ENCODE measurements at regions not wholly inside any gene's neighbourhood (a gene's known extent, or its start where the extent isn't known, plus 50 kb on each side); places are given as distances from the start of the nearest gene placed in this dataset.
A peak's percentile ranks its signal among the peaks of the same experiment; 100 is the strongest.

DNA sequence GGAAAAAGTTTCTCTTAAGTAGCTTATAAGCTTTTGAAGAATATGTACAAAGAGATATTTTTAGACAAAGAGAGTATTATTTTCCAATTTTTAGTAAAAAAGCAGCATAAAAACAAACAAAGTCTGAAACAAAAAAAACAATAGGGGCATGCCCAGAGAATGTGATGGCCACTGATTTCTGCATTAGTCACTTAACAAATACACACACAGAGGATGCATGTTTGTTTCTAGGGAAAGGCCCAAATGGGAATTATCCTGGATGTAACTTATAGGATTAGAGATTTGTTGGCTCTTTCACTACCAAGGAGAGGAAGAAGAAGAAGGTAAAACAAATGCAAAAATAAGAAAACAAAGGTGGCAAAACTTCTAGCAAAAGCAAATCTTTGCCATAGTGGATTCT, 95.9 kb upstream of the SCOC start:
- no peak for DNase-seq

DNA sequence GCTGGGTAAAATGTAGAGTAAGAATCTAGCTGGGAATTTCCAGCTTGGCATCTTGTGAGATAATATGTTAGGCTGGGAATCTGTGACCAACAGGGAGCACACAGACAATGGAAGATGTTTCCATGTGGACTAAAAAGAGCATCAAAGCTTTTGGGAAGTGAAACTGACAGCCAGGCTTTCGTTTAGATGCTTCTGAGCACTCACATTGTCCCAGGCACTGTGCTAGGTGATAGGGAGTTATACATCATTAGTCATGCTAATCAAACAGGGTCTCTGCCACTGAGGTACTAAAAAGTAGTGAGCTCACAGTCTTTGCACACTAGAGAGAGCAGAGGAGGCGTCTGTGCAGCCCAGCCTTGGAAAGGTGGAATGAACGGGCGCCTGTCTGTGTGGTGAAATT, 101.9 kb upstream of the SCOC start:
- no peak for DNase-seq

DNA sequence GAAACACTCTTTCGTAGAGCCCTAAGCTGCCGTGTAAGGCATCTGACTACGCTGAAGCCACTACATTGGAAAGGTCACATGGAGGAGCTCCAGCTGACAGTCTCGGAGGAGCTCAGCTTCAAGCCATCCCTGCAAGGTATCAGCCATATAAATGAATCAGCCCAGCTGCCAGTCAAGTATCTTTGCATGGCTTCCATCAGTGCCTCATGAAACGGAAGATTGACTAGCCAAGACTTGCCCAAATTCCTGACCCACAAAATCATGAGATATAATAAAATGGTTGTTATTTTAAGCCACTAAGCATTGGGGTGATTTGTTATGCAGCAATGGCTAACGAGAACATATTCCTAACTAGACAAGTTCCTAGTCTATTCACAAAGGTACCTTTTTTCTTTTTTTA, 104.1 kb upstream of the SCOC start:
- DNase-seq, result no peak

DNA sequence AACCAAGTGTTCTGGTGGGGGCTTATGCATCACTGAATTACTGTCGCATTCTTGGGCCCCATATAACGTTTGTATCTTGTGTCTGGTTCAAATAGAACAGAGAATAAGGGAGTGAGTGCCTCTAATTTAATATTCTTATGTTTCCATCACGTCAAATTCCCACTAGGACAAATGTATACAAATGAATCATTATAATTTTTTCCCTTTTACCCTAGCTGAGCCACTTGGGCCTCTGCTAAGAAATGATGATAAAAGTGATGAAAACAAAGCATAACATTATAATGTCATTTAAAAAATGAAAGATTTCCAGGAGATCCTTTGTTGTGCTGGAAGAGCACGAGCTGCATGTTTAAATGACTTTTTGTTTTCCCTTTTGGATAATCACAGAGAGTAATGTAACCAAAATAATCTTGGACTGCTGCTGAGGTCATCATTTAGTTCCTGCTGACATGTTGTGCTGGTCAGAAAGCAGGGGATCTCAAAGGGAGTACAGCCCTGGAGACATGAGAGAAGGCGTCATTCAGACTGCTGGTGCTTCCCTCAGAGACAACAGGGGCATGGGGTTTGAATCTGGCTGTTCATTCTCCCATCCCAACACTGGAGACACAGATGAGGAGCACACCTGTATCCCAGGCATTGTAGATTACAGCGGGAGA, 105.1 kb upstream of the SCOC start:
- no peak for DNase-seq

DNA sequence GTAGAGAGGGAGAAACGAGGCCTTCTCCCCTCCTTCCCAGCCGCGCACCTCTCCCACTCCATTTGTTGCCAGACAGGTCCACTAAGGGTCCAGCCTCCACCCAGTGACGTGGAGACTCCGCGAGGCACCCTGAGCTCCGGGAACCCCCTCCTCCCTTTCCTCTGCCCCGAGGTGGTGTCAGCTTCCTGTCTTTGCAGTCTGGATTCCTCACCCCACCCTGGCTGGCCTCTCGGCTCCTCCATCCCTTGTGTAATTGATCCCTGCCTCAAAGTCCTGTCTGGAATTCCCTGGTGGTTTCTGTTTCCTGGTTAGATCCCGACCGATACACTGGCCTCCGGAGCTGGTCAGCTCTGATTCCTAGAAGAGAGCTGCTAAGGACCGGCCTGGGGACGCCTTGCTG, 105.9 kb upstream of the SCOC start:
- no peak for DNase-seq

DNA sequence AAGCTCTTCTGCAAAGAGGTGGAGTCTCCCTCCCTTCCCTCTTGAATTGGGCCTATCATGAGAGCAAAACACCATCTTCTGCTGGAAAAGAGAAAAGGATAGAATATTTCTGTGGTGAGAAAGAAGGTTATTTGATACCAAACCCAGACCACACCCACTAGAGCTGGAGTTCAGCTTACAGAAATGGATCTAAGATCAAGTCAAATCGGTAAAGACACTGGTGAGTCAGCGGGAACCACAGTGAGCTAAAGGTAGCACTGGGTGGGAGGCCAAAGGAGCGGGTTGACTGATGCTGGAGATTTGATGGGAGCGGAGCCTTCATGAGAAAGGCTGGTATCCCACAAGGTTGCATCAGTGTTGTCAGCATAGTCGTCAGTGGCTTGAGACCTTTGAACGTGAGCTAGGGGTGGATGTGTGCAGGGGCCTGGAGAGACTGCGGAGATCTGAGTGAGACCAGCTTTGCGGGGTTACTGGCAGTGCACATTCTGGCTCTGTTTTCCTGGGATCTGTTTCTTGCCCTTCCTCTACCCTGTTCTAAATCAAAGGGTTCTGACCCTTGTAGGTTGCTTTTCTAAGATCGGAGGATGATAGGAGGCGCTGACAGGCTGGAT, 106.4 kb upstream of the SCOC start:
- peak; percentile 70 for DNase-seq

DNA sequence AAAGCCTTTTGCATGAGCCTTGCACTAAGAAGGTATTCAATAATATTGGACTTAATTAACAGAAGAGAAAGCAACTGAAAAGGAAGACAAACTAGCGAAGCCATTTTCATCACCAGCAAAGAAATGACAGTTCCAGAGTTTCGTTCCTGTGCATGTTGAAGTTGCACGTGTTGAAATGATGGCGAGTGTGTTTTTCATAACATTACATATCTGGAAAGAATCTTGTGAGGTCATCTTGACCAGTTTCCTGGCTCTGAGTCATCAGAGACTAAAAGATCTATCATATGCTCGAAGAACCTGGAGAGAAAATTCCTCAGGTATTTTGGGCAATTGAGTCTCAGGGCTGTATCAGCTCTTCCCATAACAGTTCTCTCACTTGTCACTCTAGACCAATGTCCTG, 106.2 kb upstream of the MAML3 start:
- DNase-seq, result no peak

DNA sequence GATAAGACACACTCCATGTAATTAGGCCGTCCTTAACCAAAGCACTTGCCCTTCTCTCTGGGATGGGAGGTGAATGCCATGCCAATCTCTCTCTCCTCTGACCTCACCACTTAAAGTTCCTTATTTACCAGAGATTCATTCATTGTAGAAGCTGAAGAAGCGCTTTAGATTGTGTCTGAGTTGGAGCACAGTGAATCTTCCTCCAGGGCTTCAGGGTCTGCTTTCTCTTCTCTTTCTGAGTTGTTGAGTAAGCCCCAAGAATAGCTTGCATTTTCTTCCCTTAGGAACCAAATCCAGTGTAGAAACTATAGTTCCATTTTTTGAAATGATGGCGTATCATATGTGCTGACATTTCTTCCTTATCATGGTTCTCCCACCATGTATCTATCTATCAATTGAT, 104.5 kb upstream of the MAML3 start:
- DNase-seq, result no peak

DNA sequence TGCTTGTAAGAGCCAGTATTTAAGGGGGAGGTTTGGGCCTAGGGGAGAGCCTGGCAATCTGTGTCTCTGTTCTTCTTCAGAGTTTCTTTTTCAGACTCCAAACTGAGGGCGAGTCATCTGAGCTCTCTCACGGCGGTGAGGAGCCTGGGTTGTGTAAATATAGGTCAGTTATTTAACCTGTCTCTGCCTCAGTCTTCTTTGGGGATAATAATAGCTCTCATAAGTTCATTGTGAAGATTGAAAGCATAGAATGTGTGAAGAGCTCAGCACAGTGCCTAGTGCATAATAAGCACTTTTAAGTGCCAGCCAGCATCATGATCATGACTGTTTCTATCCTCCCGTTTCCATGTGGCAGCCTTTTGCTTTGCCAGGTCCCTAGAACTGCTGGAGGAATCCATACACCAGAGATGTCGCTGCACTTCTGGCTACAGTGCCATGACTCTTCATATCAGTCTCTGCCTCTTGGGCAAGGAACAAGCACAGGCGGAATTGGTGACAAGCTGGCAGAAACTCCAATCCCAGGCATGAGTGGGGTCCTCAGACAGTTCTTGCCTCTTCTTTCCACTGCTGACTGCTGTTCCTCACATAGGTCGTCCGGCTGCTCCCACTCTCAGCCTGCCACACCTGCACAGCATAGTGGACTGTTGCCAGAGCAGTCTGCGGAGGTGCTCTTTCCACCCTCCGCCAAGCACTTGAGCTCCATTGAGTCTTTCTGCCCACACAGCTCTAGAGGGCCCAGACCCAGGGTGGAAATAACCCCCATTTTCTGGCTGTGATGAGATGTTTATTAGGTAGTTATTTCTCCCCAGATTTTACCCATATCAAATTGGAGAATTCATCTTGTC, 103.7 kb upstream of the MAML3 start:
- DNase-seq, result no peak

DNA sequence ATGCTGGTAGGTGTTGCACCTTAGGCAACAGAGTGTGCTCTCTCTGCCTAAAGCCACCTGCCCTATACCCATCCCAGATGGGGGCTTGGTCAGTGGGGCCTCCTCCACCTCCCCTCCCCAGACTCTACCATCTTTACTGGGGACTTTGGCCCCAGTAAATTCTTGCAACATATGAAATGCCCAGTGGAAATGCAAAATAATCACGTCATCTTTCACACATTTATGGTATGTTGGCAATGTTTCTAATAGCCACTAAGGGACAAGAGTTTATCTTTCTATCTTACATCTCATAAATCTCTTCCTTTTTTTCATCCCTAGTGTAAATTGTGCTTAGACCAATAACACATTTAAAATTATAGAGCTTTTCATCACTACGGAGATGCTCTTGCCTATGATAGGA, 103.0 kb upstream of the MAML3 start:
- no peak for DNase-seq

DNA sequence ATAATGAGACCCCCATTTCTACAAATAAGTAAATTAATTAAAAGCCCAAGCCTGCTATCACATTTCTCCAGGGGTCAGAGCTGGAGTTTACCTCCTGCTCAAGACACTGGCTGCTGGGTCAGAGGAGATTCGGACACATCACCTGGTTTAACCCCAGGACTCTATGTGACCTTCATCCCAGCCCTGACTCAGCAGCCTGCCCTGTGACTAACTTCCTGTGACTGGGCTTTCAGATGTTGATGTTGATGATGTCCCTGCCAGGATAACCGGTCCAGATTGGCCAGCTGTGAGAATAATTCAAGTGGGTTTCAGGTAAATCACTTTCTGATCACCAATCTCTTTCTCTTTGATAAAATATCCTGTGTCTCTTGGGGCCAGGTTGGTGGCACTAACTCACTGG, 102.4 kb upstream of the MAML3 start:
- DNase-seq, result peak; percentile 17

DNA sequence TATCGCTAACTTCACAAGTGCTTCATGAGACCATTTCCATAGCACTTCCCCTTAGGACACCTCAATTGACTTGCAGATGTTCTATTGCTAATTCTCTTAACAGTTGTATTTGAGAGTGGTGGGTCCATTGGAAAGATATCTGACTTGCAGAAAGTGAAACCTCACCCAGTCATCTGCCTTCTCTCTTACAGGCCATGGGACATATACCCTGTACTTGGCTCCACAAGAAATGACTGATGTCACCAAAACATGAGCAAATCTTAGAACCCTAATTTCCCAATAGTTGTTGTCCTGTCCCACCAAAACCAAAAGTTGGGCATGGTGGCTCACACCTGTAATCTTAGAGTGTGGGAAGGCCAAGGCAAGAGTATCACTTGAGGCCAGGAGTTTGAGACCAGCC, 101.9 kb upstream of the MAML3 start:
- peak; percentile 31 for DNase-seq

DNA sequence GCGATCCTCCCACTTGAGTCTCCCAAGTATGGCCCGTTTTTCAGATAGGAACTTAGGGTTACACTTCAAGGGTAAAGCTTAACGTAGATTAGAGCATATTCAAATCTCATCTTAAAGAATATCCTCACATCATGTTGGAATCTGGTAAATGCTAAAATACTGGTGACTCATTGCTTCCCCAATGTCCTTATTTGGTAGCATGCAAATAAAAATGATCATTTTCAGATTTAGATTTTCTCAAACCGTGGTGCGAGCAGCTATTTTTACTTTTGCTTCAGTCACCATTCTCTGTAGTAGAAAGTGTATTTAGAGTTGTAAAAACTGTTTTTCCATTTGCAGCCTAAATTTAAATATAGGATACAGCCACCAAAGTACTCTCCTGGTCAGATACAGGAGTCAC, 101.5 kb upstream of the MAML3 start:
- DNase-seq, result no peak

DNA sequence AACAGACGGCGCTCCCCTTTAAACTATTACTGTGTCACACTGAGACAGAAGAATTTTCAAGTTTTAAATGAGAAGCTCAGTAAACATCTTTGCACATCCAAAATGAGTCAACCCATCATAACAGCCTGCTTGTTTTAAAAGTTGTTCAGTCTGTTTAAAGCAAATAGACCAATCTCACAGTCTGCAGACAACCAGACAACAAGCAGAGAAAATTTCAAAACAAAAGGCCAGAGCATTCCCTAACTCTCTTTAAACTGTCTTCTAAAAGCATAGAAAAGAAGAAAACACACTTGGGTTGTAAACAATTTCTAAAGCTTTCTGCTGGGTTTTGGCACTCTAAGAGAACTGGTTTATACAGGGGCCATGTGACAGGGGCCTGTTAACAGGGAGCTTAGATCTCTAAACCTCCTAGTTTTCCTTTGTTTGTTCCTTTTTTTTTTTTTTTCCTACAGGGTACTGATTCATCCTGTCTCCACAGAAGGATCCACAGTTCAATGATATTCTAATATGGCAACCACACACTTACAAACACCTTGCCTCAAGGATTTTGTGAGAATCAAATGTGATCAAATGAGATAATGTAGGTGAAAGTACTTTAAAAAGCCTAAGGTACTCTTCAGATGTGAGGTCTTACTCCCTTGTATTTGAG, 100.8 kb upstream of the MAML3 start:
- no peak for DNase-seq

DNA sequence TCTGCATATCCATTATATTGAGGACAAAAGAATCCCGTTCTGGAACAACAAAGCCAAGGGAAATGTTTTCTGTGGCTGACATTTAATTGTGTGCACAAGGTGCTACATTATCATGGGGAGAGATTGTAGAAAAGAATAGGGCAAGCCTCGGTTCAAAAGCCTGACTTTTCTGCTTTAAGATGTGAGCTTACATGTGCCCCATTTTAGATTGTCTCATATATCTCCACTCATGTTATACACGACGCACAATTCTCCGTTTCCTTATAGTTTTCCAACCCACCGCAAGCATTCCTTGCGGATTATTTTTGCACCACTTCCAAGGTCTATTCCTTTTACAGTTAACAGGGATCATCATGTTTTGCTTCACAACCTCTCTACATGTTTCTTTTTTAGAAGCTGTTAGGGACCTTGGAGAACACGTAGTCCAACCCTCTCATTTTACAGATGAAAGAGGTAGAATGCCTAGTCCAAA, 99.6 kb upstream of the MAML3 start:
- DNase-seq, result no peak

DNA sequence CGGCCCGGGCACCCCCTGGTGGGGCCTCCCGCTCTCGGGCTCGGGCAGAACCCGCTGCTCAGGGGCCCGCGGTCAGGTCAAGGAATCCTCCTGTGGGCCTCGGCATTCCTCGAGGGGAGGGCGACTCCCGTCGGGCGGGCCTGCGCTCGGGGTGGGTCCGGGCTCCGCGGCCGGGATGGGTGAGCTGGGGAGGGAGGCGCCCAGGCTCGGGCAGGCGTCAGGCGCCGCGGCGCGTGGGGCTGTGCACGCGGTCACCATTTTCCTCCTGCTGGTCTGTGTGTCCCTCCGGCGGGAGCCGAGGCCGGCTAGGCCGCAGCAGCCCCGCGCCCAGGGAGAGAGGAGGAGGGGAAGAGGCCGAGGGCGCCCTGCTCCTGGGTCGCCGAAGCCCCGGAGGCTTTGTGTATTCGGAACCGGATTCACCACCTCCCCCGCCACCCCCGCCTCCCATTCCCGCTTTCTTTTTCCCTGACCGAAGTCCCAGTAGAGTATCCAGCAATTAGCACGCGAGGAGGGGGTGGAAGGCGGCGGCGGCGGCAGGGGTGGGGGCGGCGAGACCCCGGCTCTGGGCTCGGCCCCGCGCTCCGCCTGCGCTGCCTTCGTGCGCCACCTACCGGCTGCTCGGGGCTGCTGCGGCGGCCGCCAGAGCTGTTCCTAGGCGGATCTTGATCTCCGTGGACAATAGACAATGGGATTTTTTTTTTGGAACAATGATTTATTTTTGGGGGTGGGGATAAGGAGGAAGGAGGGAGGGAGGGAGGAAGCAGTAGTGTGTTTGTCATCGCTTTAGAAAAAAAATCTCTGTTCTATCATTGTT, 99.0 kb upstream of the MAML3 start:
- peak; percentile 57 for DNase-seq

DNA sequence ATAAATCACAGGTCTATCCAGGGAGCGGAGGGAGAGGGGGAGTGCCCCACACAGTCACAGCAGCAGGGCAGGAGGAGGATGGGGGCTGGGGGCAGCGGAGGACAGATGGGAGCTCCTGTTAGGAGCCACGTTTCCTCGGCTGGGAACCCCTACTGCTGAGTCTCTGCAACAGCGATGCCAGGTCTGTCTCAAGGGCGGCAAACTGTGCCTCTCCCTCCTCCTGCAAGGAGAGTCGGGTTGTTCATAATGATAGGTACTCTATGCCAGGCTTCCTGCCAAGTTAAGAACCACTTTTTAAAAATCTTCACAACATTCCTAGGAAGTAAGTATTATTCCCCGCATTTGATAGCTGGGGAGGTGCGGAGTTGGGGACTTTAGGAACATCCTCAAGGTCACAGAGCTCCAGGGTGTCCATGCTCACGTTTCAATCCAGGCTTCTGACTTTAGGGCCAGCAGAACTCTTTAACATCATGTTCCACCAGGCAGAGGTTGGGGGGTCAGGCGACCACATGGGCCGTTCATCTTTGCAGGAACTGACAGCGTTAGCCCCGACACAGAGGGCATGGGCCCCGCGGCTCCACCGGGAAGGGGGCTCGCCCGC, 98.3 kb upstream of the MAML3 start:
- DNase-seq, result no peak

DNA sequence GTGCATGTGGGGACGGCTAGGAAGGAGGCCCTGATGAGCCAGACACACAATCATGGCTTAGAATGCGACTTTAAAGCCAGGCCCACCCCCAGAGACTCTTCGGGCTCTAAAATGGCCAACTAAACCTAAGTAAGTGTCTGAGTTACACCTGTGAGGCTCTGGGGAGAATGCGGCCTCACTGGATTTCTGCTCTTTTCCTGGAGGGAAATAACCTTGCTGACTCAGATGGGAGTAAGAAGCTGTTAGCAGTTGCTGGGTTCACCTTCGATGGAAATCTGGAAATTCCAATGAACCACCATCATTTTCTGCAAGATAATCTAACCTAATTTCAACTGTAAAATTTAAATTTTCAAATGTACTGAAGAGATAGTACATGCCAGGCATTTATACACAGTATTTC, 97.6 kb upstream of the MAML3 start:
- no peak for DNase-seq

DNA sequence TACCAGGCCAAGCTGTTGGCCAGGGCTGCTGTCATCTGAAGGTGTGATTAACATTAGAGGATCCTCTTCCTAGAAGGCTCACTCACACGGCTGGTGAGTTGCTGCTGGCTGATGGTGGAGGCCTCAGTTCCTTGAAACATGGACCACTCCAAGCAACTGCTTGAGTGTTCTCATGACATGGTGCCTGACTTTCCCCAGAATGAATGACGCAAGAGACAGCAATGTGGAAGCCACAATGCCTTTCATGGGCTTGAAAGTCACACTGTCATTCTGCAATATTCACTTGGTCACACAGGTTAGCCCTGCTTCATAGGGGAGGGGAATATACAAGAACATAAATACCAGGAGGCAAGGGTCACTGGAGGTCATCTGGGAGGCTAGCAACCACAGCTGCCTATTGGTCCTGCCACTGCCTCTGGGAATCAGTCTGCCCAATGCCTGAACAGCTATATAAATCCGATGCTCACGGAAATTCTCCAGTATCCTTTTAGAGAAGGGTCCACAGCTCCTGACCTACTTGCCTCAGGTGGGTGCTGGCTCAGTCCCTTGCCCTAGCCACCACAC, 97.1 kb upstream of the MAML3 start:
- DNase-seq, result peak; percentile 24

DNA sequence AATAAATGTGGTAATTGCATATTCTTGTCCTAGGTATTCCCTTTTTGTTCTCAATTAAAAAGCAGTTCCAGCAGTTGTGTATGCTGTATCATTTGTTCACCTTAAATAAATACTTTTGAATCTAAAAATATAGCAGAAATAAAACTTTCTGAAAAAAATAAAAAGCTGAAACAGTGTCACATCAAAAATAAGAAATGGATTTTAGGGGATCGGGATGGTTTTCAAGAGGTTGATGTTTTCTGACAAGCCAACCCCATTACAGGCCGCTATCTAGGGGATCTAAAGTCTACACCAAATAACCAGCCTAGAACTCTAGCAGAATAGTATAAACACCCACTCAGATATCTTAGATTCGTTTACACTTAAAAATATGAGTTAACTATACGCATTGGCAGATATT, 95.4 kb upstream of the MAML3 start:
- DNase-seq, result no peak

DNA sequence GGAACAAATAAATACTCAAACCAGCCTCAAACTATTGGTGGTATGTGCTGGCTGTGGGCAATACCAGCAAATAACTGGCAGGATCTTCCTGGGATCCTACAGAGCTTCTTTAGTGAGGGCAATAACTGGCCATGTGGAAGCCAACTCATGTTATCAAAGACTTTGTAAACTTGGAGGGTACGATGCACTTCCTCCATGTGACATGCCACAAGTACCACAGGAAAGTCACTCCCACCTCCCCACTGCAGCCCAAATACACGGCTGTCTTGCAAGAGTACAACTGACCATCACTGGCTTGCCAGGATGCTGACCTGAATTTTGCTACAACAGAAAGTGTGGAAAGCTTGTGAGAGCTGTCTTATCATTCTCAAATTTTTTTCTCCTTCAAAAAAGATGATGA, 93.3 kb upstream of the MAML3 start:
- DNase-seq, result no peak

DNA sequence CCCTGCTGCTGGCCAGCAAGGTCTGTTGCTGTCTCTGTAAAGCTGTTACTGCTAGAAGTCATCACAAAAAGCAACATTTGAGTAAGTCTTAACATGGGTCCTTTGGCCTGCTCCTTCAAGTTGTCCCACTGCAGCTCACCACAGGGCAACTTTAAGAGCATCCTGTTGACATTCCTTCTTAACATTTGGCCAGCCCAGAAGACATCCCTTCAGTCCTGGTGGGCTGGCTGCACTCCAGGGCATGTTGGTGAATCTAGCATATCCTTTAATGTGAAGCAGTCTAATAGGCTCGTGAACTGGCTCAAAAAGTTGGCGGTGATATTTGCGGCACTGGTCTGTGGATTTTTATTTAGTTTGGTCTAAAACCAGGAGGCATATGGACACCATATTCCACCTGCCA, 92.2 kb upstream of the MAML3 start:
- DNase-seq, result no peak

All from activated CD4-positive, alpha-beta T cell treated with anti-CD3 and anti-CD28 coated beads, Interleukin-10, Interleukin-2, amounts not matched to agents 100 ng/mL and 50 ng/mL, durations not matched to agents 16 hours and 8 hours (primary cell).